ENCODE measurements at regions not wholly inside any gene's neighbourhood (a gene's known extent, or its start where the extent isn't known, plus 50 kb on each side); places are given as distances from the start of the nearest gene placed in this dataset.

DNA sequence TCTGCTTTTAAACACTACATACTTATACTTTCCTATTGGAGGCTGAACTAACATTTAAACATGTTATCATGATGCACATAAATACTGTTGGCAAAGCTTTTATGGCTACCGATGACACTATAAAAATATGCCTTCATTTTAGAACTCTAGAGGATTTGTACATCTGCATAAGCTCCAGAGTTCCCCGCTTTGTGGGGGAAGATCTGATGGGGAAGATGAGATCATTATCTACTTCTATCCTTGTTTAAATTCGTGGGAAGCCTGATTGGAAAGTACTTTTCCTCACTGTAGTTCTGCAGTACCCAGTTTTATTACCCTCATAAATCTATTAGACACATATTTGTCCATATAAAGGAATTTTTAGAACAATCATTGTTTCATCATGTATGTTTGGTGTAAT is 299.6 kb upstream of the ATP2B1 start:
- TF ChIP-seq, protein P1, sequence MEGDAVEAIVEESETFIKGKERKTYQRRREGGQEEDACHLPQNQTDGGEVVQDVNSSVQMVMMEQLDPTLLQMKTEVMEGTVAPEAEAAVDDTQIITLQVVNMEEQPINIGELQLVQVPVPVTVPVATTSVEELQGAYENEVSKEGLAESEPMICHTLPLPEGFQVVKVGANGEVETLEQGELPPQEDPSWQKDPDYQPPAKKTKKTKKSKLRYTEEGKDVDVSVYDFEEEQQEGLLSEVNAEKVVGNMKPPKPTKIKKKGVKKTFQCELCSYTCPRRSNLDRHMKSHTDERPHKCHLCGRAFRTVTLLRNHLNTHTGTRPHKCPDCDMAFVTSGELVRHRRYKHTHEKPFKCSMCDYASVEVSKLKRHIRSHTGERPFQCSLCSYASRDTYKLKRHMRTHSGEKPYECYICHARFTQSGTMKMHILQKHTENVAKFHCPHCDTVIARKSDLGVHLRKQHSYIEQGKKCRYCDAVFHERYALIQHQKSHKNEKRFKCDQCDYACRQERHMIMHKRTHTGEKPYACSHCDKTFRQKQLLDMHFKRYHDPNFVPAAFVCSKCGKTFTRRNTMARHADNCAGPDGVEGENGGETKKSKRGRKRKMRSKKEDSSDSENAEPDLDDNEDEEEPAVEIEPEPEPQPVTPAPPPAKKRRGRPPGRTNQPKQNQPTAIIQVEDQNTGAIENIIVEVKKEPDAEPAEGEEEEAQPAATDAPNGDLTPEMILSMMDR (IDR thresholded peaks at IDR 0.05), result no peak
- Histone ChIP-seq H3K36me3 (ENCODE audit: insufficient read depth in 1 of 2, low read depth in 1 of 2) (no peaks in the 10 kb centered on the region), H3K4me3 (no peak overlapping the region), H3K27me3 (ENCODE audit: insufficient read depth in 3 of 3, low read length in 2 of 3) (no peaks in the 10 kb centered on the region), H3K4me1 (no peaks in the 10 kb centered on the region), H3K27ac (no peak overlapping the region), H3K9me3 (no peaks in the 10 kb centered on the region)
- intact Hi-C loops (cut with DNase I), result no loop called here
- ATAC-seq (no peak), DNase-seq (no peak)
- 58 to 62% (median 62%) methylated on average over 3 of the region's 3 CpGs for WGBS, 3 donors

DNA sequence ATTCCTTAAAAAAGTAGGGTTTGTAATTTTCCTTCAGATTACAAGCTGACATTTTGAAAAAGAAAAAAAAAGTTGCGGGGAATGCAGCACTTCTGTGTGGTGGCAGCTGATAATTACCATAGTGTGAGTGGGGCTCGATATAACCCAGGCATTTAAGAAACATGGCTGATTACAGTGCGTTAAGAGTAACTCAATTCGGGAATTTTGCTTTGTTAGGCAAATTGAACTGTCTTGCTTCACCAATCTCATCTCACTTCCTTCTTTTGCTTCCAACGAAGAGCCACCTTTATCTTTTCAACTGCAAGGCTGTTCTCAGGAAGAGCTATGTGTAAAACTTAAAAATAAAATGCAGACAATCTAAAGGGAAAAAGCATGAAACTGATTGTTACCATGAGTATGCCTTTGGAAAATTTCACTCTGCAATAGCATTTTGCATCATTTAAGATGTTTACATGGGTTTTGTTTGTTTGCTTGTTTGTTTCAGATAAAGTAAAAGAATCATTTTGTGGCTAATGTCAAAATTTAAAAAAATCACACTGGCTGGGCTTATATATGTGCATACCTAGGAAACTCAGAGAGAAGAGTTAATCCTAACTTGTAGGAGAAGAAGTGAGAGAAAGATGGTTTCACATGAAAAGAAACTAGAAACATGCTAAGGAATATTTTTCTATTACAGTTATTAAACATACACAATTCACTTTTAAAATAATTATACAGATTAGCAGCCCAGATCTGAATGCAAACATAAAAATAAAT is 295.9 kb upstream of the ATP2B1 start:
- Histone ChIP-seq H3K4me1 (no peaks in the 10 kb centered on the region), H3K9me3 (no peaks in the 10 kb centered on the region), H3K4me3 (no peak overlapping the region), H3K27me3 (ENCODE audit: insufficient read depth in 3 of 3, low read length in 2 of 3) (no peaks in the 10 kb centered on the region), H3K27ac (no peak overlapping the region), H3K36me3 (ENCODE audit: insufficient read depth in 1 of 2, low read depth in 1 of 2) (no peaks in the 10 kb centered on the region)
- 78 to 84% (median 80%) methylated on average over 5 of the region's 5 CpGs for WGBS, 3 donors
- no peak for ATAC-seq
- intact Hi-C loops (cut with DNase I), result no loop called here
- TF ChIP-seq, protein P1 (IDR thresholded peaks at IDR 0.05), result no peak
- DNase-seq, result no peak

DNA sequence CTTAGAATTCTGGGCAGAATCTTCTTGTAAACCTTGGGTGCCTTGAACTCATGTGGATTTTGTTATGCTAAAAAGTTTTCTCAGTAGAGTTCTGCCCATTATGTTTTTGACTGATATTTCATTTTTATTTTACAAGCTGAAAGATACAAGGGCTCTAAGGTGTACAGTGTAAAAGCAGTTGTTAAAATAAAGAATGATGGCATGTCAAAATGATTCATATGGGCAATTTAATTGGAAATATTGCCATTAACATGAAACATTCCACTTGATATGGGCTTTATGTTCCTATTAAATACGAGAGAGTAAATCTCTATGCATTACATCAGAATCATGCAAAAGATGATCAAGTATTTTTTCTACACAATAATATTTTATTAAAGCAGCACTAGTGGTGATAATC is 295.1 kb upstream of the ATP2B1 start:
- Histone ChIP-seq H3K4me3 (no peak overlapping the region), H3K9me3 (no peaks in the 10 kb centered on the region), H3K36me3 (ENCODE audit: insufficient read depth in 1 of 2, low read depth in 1 of 2) (no peaks in the 10 kb centered on the region), H3K27me3 (ENCODE audit: insufficient read depth in 3 of 3, low read length in 2 of 3) (no peaks in the 10 kb centered on the region), H3K27ac (no peak overlapping the region), H3K4me1 (no peaks in the 10 kb centered on the region)
- 95 to 100% (median 96%) methylated on average over 1 of the region's 1 CpG for WGBS, 3 donors
- TF ChIP-seq, protein P1 (IDR thresholded peaks at IDR 0.05), result no peak
- ATAC-seq (no peak), DNase-seq (no peak)
- intact Hi-C loops (cut with DNase I), result no loop called here

DNA sequence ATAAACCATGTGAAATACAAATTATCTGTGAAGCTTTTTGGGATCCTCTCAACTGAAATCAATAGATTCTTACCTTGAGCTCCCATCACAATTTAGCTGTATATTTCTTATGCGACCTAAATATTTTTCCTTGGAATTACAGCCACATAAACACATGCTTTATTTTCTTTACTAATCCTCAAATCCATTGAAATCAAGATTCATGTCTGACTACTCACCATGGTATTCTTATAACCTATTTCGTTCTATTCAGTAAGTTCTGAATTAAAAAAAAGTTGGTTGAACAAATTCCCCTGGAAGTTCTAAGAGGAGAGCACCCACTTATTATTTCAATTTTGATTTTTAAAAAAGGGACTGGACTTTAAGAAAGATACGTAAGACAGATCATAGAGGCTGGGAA is 292.1 kb upstream of the ATP2B1 start:
- Histone ChIP-seq H3K4me3 (no peak overlapping the region), H3K9me3 (no peaks in the 10 kb centered on the region), H3K27ac (no peak overlapping the region), H3K36me3 (ENCODE audit: insufficient read depth in 1 of 2, low read depth in 1 of 2) (no peaks in the 10 kb centered on the region), H3K4me1 (no peaks in the 10 kb centered on the region), H3K27me3 (ENCODE audit: insufficient read depth in 3 of 3, low read length in 2 of 3) (no peaks in the 10 kb centered on the region)
- intact Hi-C loops (cut with DNase I), result no loop called here
- DNase-seq (no peak), ATAC-seq (no peak)
- WGBS, 3 donors, result 79 to 87% (median 86%) methylated on average over 3 of the region's 3 CpGs
- TF ChIP-seq, protein P1 (IDR thresholded peaks at IDR 0.05), result no peak

Measured in psoas muscle (tissue), 7 donors.